IMR-90 (cell line): ENCODE measurements at regions not wholly inside any gene's neighbourhood (a gene's known extent, or its start where the extent isn't known, plus 50 kb on each side); places are given as distances from the start of the nearest gene placed in this dataset.

ENCODE experiments used
- ATAC-seq: fragments of 200-7000 bp; cut with Tn5 transposase; 2 replicates; pipeline ENCODE4 v1.9.1; 2020; ENCODE audit warnings: low read depth, mild to moderate bottlenecking, moderate library complexity
- BruUV-seq: library from RNA; stranded (reverse); fragments of 400-500 nt; replicated peaks from 2 replicates; lab custom pipeline; 2021; lab: Mats Ljungman, UMichigan
- CTCF ChIA-PET: fragments of 300-600 bp; formaldehyde crosslinking; extraction: SDS; loops from one replicate; lab custom pipeline; 2021; ENCODE audit warnings: antibody characterized with exemption; lab: Yijun Ruan, JAX
- POLR2A ChIA-PET: fragments of 300-600 bp; sonication (Branson Sonifier 250); formaldehyde crosslinking; loops from one replicate; lab custom pipeline; 2022; ENCODE audit warnings: antibody characterized with exemption; ENCODE audit not compliant: unreplicated experiment; lab: Charles Lee
- DNase-seq: peaks from one replicate; pipeline ENCODE4 v3.0.0; 2013
- H2AFZ ChIP-seq: replicated peaks from 2 replicates; pipeline ENCODE3; 2013; ENCODE audit warnings: low read length, mild to moderate bottlenecking; ENCODE audit not compliant: poor library complexity
- H2AK5ac ChIP-seq: 2 replicates; pipeline ENCODE4 v1.6.1; 2013; ENCODE audit warnings: low read depth, low read length, inconsistent platforms
- H2AK9ac ChIP-seq: replicated peaks from 2 replicates; pipeline ENCODE3; 2013; ENCODE audit warnings: mild to moderate bottlenecking, low read depth, low read length, moderate library complexity; ENCODE audit not compliant: poor library complexity
- H2BK120ac ChIP-seq: 2 replicates; pipeline ENCODE4 v1.6.1; 2013; ENCODE audit warnings: low read depth, low read length, inconsistent platforms
- H2BK15ac ChIP-seq: 3 replicates; pipeline ENCODE4 v1.6.1; 2013; ENCODE audit warnings: low read depth, low read length, inconsistent platforms
- H2BK20ac ChIP-seq: 2 replicates; pipeline ENCODE4 v1.6.1; 2013; ENCODE audit warnings: low read depth, mild to moderate bottlenecking, inconsistent platforms, low read length, moderate library complexity
- H2BK5ac ChIP-seq: 2 replicates; pipeline ENCODE4 v1.6.1; 2013; ENCODE audit warnings: mild to moderate bottlenecking, low read depth, low read length, inconsistent platforms; ENCODE audit not compliant: poor library complexity, severe bottlenecking
- H3K14ac ChIP-seq: replicated peaks from 2 replicates; pipeline ENCODE4 v1.6.1; 2013; ENCODE audit warnings: low read depth, low read length, inconsistent platforms
- H3K18ac ChIP-seq: 2 replicates; pipeline ENCODE4 v1.6.1; 2013; ENCODE audit warnings: low read depth, low read length, control low read depth
- H3K23ac ChIP-seq: 2 replicates; pipeline ENCODE4 v1.6.1; 2013; ENCODE audit warnings: low read depth, low read length, inconsistent platforms
- H3K27ac ChIP-seq: 2 replicates; pipeline ENCODE4 v1.5.1; 2013; ENCODE audit warnings: mild to moderate bottlenecking, control low read depth, low read length; ENCODE audit not compliant: insufficient read depth
- H3K27me3 ChIP-seq: 2 replicates; pipeline ENCODE4 v1.6.1; 2013; ENCODE audit warnings: low read length; ENCODE audit not compliant: control insufficient read depth, insufficient read depth
- H3K36me3 ChIP-seq: 2 replicates; pipeline ENCODE4 v1.6.1; 2013; ENCODE audit warnings: low read length, mixed read lengths; ENCODE audit not compliant: control insufficient read depth, insufficient read depth
- H3K4ac ChIP-seq: 2 replicates; pipeline ENCODE4 v1.6.1; 2013; ENCODE audit warnings: low read depth, low read length, inconsistent platforms
- H3K4me1 ChIP-seq: 2 replicates; pipeline ENCODE4 v1.6.1; 2013; ENCODE audit warnings: low read length, mixed read lengths; ENCODE audit not compliant: control insufficient read depth, insufficient read depth
- H3K4me2 ChIP-seq: 2 replicates; pipeline ENCODE4 v1.6.1; 2013; ENCODE audit warnings: low read depth, mild to moderate bottlenecking, control low read depth, low read length, moderate library complexity
- H3K4me3 ChIP-seq: 2 replicates; pipeline ENCODE4 v1.5.1; 2013; ENCODE audit warnings: low read depth, mild to moderate bottlenecking, control low read depth, low read length, moderate library complexity; ENCODE audit not compliant: insufficient read depth
- H3K56ac ChIP-seq: 2 replicates; pipeline ENCODE4 v1.6.1; 2013; ENCODE audit warnings: low read length, inconsistent platforms; ENCODE audit not compliant: insufficient read depth; ENCODE audit errors: extremely low read depth
- H3K79me1 ChIP-seq, 2 experiments: 2 replicates each; pipeline ENCODE4 v1.6.1; 2013; ENCODE audit warnings: low read length in 2 of 2, inconsistent platforms in 1 of 2, low read depth in 1 of 2
- H3K9ac ChIP-seq: 2 replicates; pipeline ENCODE4 v1.6.1; 2013; ENCODE audit warnings: low read depth, low read length, control low read depth
- H3K9me1 ChIP-seq: 2 replicates; pipeline ENCODE4 v1.6.1; 2013; ENCODE audit warnings: low read length, inconsistent platforms; ENCODE audit not compliant: insufficient read depth
- H3K9me3 ChIP-seq: 2 replicates; pipeline ENCODE4 v1.6.1; 2013; ENCODE audit warnings: low read length; ENCODE audit not compliant: control insufficient read depth, insufficient read depth
- H4K20me1 ChIP-seq: 2 replicates; pipeline ENCODE4 v1.6.1; 2013; ENCODE audit warnings: low read length, inconsistent platforms; ENCODE audit not compliant: insufficient read depth
- H4K5ac ChIP-seq: 2 replicates; pipeline ENCODE4 v1.6.1; 2013; ENCODE audit warnings: mild to moderate bottlenecking, low read depth, low read length, control low read depth
- H4K8ac ChIP-seq, 2 experiments: 2 replicates each; pipeline ENCODE4 v1.6.1; 2013; ENCODE audit warnings: low read depth in 2 of 2, low read length in 2 of 2, control low read depth in 1 of 2, inconsistent platforms in 1 of 2
- H4K91ac ChIP-seq: 2 replicates; pipeline ENCODE4 v1.6.1; 2013; ENCODE audit warnings: low read depth, low read length, inconsistent platforms; ENCODE audit not compliant: insufficient read depth
- BHLHE40 ChIP-seq: fragments of 150-350 bp; IDR thresholded peaks from 2 replicates; pipeline ENCODE4 v1.6.1; 2016; ENCODE audit warnings: mild to moderate bottlenecking, low read depth, low read length
- CEBPB ChIP-seq: IDR thresholded peaks from 2 replicates; pipeline ENCODE4 v1.6.1; 2012; ENCODE audit warnings: low read depth, low read length, improper control_type of control experiment
- CHD1 ChIP-seq: IDR thresholded peaks from 2 replicates; pipeline ENCODE4 v1.6.1; 2012; ENCODE audit warnings: low read depth, low read length, improper control_type of control experiment
- CTCF ChIP-seq: conservative IDR thresholded peaks from 2 replicates; pipeline ENCODE4 v1.5.1; 2012; ENCODE audit warnings: mild to moderate bottlenecking, low read depth, low read length, improper control_type of control experiment
- ELK1 ChIP-seq: fragments of 150-350 bp; IDR thresholded peaks from 2 replicates; pipeline ENCODE4 v1.6.1; 2016; ENCODE audit warnings: low read depth, mild to moderate bottlenecking, low read length, moderate library complexity, borderline replicate concordance
- FOS ChIP-seq: fragments of 150-350 bp; IDR thresholded peaks from 2 replicates; pipeline ENCODE4 v1.6.1; 2016; ENCODE audit warnings: low read depth, low read length
- MAZ ChIP-seq: IDR thresholded peaks from 2 replicates; pipeline ENCODE4 v1.6.1; 2012; ENCODE audit warnings: low read depth, mild to moderate bottlenecking, low read length, improper control_type of control experiment, moderate library complexity, borderline replicate concordance
- NFE2L2 ChIP-seq: fragments of 150-350 bp; IDR thresholded peaks from 2 replicates; pipeline ENCODE4 v1.6.1; 2016; ENCODE audit warnings: low read depth, mild to moderate bottlenecking, low read length
- POLR2A ChIP-seq: IDR thresholded peaks from 2 replicates; pipeline ENCODE4 v1.6.1; 2012; ENCODE audit warnings: mild to moderate bottlenecking, low read depth, low read length
- RCOR1 ChIP-seq: IDR thresholded peaks from 2 replicates; pipeline ENCODE4 v1.6.1; 2012; ENCODE audit warnings: mild to moderate bottlenecking, low read length, improper control_type of control experiment; ENCODE audit not compliant: insufficient replicate concordance
- RFX5 ChIP-seq: IDR thresholded peaks from 2 replicates; pipeline ENCODE4 v1.8.0; 2012; ENCODE audit warnings: low read depth, mild to moderate bottlenecking, low read length, moderate library complexity
- SMC3 ChIP-seq: fragments of 150-350 bp; IDR thresholded peaks from 2 replicates; pipeline ENCODE4 v1.6.1; 2016; ENCODE audit warnings: low read depth, mild to moderate bottlenecking, antibody characterized with exemption, low read length, moderate library complexity
- USF2 ChIP-seq: fragments of 150-350 bp; IDR thresholded peaks from 2 replicates; pipeline ENCODE4 v1.6.1; 2017; ENCODE audit warnings: mild to moderate bottlenecking, antibody characterized with exemption, low read length, low read depth
- WGBS, 2 experiments: methylation state at CpG; one replicate each; pipeline versions ENCODE4 v1.1.5 to v1.1.7; 2013; ENCODE audit warnings: missing lambda C conversion rate in 2 of 2; ENCODE audit not compliant: insufficient read length in 1 of 2; ENCODE audit errors: extremely low coverage in 2 of 2; 5-methylcytosine and 5-hydroxymethylcytosine counted together
- dilution Hi-C: fragments of 300-500 bp; cut with HindIII; formaldehyde crosslinking; loops from one replicate; pipeline ENCODE4 v1.14.3; 2018; ENCODE audit warnings: low sequenced_read_pairs; ENCODE audit not compliant: unreplicated experiment
- in situ Hi-C: fragments of 300-500 bp; cut with MboI; formaldehyde crosslinking; loops from 3 replicates; pipeline ENCODE4 v1.14.3; 2019; ENCODE audit warnings: low sequenced_read_pairs, inconsistent platforms, mixed read lengths
- intact Hi-C: fragments of 100-400 bp; cut with micrococcal nuclease; formaldehyde crosslinking; loops from 2 replicates; pipeline ENCODE4 v1.10.0; 2022

GRCh38 chr14:34164162-34164864, 213.4 kb upstream of the EGLN3 start:
- intact Hi-C loops, result no loop called here
- in situ Hi-C loops, result no loop called here

More at GRCh38 chr14:34164162-34164864, 213.4 kb upstream of the EGLN3 start:
- no peak overlapping the region for H2BK5ac ChIP-seq
- H3K27me3 ChIP-seq, result no peaks in the 10 kb centered on the region
- H3K27ac ChIP-seq, result no peak overlapping the region
- H3K9ac ChIP-seq, result no peak overlapping the region
- no peaks in the 10 kb centered on the region for H3K9me1 ChIP-seq
- ChIA-PET CTCF (no interaction called here), POLR2A (no interaction called here)
- no peak overlapping the region for H3K18ac ChIP-seq
- H3K4me1 ChIP-seq, result no peaks in the 10 kb centered on the region
- no peaks in the 10 kb centered on the region for H3K9me3 ChIP-seq
- no peak overlapping the region for H2BK15ac ChIP-seq
- no peak overlapping the region for H3K23ac ChIP-seq
- no peak overlapping the region for H3K14ac ChIP-seq
- DNase-seq, result no peak
- TF ChIP-seq CTCF (no peak), POLR2A (no peak), ELK1 (no peak), RFX5 (no peak), MAZ (no peak), RCOR1 (no peak), SMC3 (no peak), NFE2L2 (no peak), CEBPB (no peak), USF2 (no peak), FOS (no peak), BHLHE40 (no peak), CHD1 (no peak)
- H3K4me3 ChIP-seq, result no peak overlapping the region
- no TSS peak for BruUV-seq
- H4K5ac ChIP-seq, result no peak overlapping the region
- dilution Hi-C loops, result no loop called here
- no peak overlapping the region for H2AK5ac ChIP-seq
- H3K4ac ChIP-seq, result no peak overlapping the region
- H4K8ac ChIP-seq, result no peak overlapping the region
- no peaks in the 10 kb centered on the region for H3K36me3 ChIP-seq
- H3K4me2 ChIP-seq, result no peak overlapping the region
- H4K20me1 ChIP-seq, result no peaks in the 10 kb centered on the region
- H2AK9ac ChIP-seq, result no peak overlapping the region
- ATAC-seq, result no peak
- H2AFZ ChIP-seq, result no peak overlapping the region
- H2BK20ac ChIP-seq, result no peak overlapping the region
- H3K56ac ChIP-seq, result no peak overlapping the region
- H2BK120ac ChIP-seq, result no peak overlapping the region
- WGBS, 2 experiments, result 33% methylated on average over 1 of the region's 6 CpGs; no CpG with 5 or more reads in 1 of the 2 experiments
- no peaks in the 10 kb centered on the region for H3K79me1 ChIP-seq
- H4K91ac ChIP-seq, result no peak overlapping the region
